HG02623 (cell line): ENCODE measurements at regions not wholly inside any gene's neighbourhood (a gene's known extent, or its start where the extent isn't known, plus 50 kb on each side); places are given as distances from the start of the nearest gene placed in this dataset.

Experiments
- ATAC-seq: cut with Tn5 transposase; IDR thresholded peaks from one replicate; pipeline ENCODE4 v1.9.1; 2021; ENCODE audit warnings: moderate library complexity; ENCODE audit not compliant: unreplicated experiment

GRCh38 chr17:5784791-5785190 lies 200.5 kb upstream of the NLRP1 start:
- ATAC-seq = no peak

GRCh38 chr17:5785338-5785737 lies 201.0 kb upstream of the NLRP1 start:
- ATAC-seq = no peak

DNA sequence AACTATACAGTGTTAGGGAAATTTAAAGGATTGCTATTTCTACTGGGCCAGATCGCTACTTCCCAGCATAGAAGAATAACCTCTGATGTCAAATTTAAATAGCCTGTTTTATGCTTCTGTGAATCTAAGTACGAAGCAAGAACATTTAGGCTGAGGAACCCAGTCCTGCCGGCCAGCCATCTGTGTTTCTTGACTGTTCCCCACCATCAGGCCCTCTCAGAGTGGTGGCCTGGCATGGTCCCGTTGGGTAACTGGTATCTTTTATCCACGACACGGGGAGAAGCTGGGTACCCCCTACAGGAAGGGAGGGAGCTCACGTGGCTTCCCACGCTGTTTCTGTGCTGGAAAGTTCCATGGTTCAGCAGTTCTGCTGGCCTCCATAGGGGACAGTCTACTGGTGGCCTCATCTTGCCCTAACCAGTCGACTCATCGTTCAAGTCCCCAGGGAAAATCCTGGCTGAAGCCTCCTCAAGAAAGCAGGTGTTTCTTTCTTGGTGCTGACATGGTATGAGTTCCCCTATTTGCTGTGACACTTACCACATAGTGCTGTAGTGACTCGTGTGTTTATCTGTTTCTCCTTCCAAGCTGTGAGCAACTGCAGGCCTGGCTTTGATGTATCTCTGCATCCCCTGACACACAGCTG lies 201.7 kb upstream of the NLRP1 start:
- peak; percentile 57 for ATAC-seq

GRCh38 chr17:5786510-5786875 lies 202.2 kb upstream of the NLRP1 start:
- no peak for ATAC-seq

GRCh38 chr17:5788266-5788900 lies 204.1 kb upstream of the NLRP1 start:
- no peak for ATAC-seq

DNA sequence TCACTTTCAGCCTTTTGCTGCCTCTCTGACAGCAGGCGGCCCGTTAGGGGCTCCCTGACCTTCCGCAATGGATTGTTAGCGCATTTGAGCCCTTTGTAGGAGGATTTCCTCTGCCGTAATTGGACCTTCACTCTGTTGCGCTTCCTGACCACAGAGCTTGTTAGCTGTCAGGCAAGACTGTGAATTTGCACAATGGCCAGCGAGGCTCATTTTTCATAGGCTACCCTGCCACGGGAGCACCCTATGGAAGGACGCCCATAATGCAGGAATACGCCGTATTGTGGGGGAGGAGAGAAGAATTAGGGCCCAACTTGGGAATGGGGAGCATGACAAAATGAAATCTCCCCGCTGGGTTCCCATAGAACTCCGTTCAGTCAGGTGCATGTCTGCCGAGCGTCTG lies 205.2 kb upstream of the NLRP1 start:
- no peak for ATAC-seq

DNA sequence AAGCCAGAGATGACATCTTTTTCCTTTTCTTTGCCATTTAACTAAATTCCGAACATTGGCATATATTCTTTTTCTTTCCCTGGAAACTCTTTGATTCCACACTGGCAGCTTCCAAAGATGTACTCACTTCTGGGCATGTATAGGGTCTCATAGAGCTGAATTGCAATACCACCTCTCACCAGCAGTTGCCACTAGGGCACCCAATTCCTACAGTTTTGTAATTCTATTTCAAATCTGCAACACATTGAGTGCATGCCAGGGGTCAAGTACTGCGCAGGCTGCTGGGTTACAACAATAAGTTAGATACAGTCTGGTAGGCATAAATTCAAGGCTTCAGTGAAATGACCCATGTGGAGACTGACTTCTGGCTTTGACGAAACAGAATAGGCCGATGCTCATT lies 208.8 kb upstream of the NLRP1 start:
- no peak for ATAC-seq

GRCh38 chr17:5793899-5794298 lies 209.6 kb upstream of the NLRP1 start:
- no peak for ATAC-seq

GRCh38 chr17:5794385-5794784 lies 210.1 kb upstream of the NLRP1 start:
- no peak for ATAC-seq

GRCh38 chr17:5794881-5795506 lies 210.7 kb upstream of the NLRP1 start:
- no peak for ATAC-seq

DNA sequence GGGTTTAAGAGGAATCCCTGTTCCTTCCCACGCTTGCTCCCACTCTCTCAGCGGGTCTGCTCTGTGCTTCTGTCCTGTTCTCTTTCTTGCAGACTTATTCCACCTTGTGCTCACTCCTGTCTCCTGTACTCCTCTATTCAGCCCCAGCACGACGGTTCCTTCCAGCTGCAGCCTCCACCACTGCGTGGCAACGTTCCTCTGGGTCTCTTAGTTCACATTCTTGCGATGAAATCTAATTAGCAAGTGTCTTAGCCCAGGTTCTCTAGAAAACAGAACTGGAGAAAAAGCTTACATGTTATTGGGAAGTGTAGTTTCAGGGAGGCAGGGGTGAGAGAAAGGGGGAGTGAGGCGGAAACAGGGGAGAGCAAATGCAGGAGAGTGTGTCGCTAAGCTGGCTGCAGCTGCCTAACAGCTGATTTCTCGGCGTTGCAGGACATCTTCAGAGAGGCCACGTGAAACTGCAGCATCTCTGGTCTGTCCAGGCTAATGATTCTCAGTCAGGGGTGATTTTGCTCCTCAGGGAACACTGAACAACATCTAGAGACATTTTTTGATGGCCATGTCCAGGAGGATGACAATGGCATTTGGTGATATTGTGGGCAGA lies 213.2 kb upstream of the NLRP1 start:
- no peak for ATAC-seq

DNA sequence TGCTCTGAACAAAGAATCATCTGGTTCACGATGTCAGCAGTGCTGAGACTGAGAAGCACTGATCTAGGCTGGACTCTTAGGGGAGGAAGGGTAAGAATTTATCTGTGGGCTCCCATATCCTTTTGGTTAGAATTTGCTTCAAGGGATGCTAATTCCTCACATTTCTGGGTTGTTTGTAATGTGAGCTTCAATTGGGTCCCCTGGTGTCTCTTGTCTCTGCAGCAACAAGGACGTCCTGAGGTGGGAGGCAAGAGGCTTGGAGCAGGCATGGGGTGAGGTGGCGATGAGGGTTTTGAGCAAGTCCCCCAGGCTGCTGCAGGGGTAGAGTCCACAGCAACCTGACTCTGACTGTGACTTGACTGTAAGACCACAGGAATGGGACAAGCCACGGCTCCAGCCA lies 213.8 kb upstream of the NLRP1 start:
- no peak for ATAC-seq

GRCh38 chr17:5800131-5800530 lies 215.8 kb upstream of the NLRP1 start:
- ATAC-seq = no peak

DNA sequence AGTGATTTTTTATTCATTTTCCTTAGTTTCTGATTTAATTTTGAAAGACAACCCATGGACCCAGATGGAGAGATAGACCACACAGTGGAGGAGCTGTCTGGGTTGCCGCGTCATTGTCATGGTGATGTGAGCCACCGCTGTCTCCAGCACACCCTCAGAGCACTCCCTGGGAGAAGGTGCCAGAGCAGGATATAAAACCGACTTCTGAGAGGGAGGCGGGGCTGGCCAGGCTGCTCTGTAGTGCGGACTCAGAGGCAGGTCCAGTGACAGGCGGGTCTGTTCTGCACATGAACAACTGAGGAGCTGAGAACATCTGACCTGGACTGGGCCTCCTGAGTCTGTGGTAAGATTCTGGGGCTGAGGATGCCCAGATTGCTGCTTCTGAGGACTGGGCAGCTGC lies 216.3 kb upstream of the NLRP1 start:
- ATAC-seq = no peak

DNA sequence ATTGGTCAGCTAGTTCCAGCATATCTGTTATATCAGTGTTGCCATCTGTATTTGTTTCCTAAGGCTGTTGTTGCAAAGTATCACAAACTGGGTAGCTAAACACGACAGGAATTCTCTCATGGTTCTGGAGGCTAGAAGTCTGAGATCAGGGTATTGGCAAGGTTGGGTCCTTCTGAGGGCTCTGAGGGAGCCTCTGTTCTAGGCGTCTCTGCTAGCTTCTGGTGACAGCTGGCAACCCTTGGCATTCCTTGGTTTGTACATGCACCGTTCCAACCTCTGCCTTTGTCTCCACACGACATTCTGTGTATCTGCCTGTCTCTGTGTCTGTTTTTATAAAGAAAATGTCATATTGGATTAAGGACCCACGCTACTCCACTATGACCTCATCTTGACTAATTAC lies 219.9 kb upstream of the NLRP1 start:
- no peak for ATAC-seq

DNA sequence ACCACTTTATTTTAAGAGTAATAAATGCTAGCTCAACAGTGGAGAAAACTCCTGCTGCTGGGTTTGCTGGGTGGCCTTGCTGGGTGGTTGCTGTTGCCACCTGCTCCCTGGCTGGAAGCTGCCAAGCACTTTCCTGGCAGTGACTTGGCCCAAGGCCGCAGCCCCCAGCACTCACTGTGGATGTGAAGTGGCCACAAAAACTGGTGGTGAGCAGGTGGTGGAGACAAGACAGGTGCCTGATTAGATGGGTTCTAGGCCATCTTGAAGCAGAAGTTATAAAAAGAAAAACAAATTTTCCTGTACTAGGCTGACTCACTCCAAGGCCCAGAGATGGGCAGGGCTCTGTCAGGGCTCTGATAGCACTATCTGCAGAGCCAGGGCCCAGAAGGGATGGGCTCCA lies 224.7 kb upstream of the NLRP1 start:
- ATAC-seq = no peak

DNA sequence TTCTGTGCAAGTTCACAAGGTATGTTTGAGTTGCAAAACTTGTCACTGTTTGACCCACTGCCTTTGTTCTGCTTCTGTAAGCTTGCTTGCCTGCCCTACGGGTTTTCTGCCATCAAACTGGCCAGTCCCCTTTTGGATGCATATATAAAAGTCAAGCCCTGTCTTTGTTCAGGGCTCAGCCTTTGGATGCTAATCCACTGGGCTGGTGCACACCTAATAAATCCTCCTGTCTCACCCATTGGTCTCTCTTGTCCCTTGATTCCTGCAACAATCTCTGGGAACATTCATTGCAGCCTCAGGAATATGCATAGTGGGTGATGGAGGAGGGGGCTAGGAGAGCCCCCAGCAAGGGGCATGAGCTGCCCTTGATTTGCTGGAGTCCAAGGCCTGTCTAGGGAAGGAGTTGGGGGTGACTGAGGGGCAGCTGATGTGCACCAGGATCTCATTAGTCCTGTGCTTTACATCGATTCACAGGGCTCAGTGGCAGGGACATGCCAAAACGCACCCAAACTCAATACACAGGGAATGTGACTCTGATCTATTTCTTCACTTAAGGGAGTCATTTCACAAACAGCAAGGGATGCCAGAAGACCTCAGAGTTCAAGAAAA lies 225.4 kb upstream of the NLRP1 start:
- ATAC-seq = no peak

DNA sequence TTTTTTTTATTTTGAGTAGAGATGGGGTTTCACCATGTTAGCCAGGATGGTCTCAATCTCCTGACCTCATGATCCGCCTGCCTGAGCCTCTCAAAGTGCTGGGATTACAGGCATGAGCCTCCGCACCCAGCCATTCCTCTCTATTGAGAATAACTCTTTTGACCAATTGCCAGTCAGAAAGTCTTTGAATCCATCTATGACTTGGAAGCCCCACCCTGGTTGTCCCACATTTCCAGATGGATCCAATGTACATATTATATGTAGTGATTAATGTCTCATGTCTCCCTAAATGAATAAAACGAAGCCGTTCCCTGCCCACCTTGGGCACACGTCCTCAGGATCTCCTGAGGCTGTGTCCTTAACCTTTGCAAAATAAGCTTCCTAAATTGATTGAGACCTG lies 228.3 kb upstream of the NLRP1 start:
- ATAC-seq = no peak

DNA sequence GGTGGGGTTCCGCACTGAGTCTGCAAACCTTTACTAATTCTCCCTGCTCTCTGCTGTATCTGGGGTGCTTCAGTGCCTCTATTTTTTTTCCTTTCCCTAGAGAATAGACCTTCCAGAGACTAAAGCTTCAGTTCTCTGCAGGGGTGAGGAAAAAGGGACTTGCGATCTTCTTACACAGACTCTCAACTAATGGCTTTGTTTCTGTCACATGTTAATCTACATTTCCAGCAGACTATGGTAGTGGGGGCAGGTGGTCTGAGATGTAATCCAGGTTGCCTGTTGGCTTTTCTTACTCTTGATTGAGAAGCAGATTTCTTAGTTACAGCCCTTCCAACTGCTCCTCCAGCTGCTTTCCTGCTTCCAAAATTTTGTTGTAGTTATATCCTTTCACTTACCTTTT lies 229.0 kb upstream of the NLRP1 start:
- no peak for ATAC-seq

- ATAC-seq = no peak
Observed at GRCh38 chr17:5815396-5815795, 231.1 kb upstream of the NLRP1 start.

DNA sequence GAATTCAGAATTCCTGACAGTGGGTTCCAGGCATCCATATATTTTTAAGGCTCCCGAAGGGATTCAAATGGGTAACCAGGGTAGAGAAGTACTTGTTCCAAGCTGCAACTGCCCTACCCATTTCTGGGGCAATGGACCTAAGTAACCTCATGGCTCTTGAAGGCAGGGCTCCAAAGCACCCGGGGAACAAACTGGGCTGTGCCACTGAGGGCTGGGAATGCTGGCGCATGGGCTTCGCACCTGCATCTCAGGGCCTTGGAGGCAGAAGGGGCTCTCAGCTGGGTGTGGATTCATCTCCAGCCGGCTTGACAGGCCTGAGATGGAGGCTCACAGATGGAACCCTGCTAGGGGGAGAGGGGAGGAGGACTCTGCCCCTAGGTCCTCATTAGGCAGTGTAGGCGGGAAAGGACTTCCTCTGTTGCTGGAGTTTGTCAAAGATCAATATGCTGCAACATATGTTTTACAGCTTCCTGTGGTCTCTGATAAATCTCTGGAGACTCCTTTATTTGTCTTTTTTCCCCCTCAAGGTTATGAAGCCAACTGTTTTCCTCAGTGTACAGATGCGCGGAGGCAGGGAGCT lies 232.3 kb upstream of the NLRP1 start:
- no peak for ATAC-seq
